GM12878 (cell line): ENCODE measurements at regions not wholly inside any gene's neighbourhood (a gene's known extent, or its start where the extent isn't known, plus 50 kb on each side); places are given as distances from the start of the nearest gene placed in this dataset.

Experiments
- ATAC-seq: fragments of 200-7000 bp; cut with Tn5 transposase; 3 replicates; pipeline ENCODE4 v1.9.1; 2020; ENCODE audit warnings: mild to moderate bottlenecking, moderate library complexity
- BruUV-seq: library from RNA; stranded (reverse); fragments of 400-500 nt; replicated peaks from 2 replicates; lab custom pipeline; 2021; lab: Mats Ljungman, UMichigan
- CTCF ChIA-PET: fragments of 300-600 bp; sonication (Branson Sonifier 250); formaldehyde crosslinking; extraction: SDS; loops from one replicate; lab custom pipeline; 2021; ENCODE audit warnings: inconsistent platforms; lab: Yijun Ruan, JAX
- POLR2A ChIA-PET: fragments of 350-600 bp; formaldehyde crosslinking; extraction: SDS; loops from one replicate; lab custom pipeline; 2021; ENCODE audit warnings: inconsistent platforms; lab: Charles Lee
- RAD21 ChIA-PET: fragments of 300-600 bp; sonication (Branson Sonifier 250); formaldehyde crosslinking; loops from one replicate; lab custom pipeline; 2023; ENCODE audit warnings: antibody characterized with exemption; ENCODE audit not compliant: unreplicated experiment; lab: Charles Lee
- SMC1A ChIA-PET: fragments of 300-600 bp; sonication (Branson Sonifier 250); formaldehyde crosslinking; loops from one replicate; lab custom pipeline; 2023; ENCODE audit not compliant: unreplicated experiment, uncharacterized antibody; lab: Charles Lee
- DNase-seq: peaks from one replicate; pipeline ENCODE4 v3.0.0-alpha.2; 2011; ENCODE audit warnings: low read depth, low spot score
- FAIRE-seq: peaks from 3 replicates; lab custom pipeline; 2011; peaks lifted over from hg19 to GRCh38; lab: Jason Lieb, UNC
- H2AFZ ChIP-seq: 2 replicates; pipeline ENCODE4 v1.6.0; 2011; ENCODE audit warnings: low read depth, low read length, control low read depth; ENCODE audit not compliant: control insufficient read depth
- H3K27ac ChIP-seq: 2 replicates; pipeline ENCODE4 v1.5.1; 2011; ENCODE audit warnings: control low read depth; ENCODE audit not compliant: control insufficient read depth, insufficient read depth
- H3K27me3 ChIP-seq, 2 experiments: replicated peaks in 1 of 2; 2 replicates each; pipeline versions ENCODE4 v1.6.0 to v1.6.1; 2011; ENCODE audit warnings: low read length in 1 of 2; ENCODE audit not compliant: control insufficient read depth in 2 of 2, insufficient read depth in 2 of 2
- H3K36me3 ChIP-seq, 2 experiments: 2 replicates each; pipeline ENCODE4 v1.5.1; 2011; ENCODE audit warnings: low read length in 1 of 2; ENCODE audit not compliant: control insufficient read depth in 2 of 2, insufficient read depth in 2 of 2
- H3K4me1 ChIP-seq: 2 replicates; pipeline ENCODE4 v1.6.1; 2011; ENCODE audit warnings: mild to moderate bottlenecking, low read length, moderate library complexity, mixed read lengths; ENCODE audit not compliant: control insufficient read depth, insufficient read depth
- H3K4me2 ChIP-seq: 2 replicates; pipeline ENCODE4 v1.6.0; 2011; ENCODE audit warnings: control low read depth; ENCODE audit not compliant: control insufficient read depth, insufficient read depth
- H3K4me3 ChIP-seq: fragments of 200-600 bp; sonication (generic); 2 replicates; pipeline ENCODE4 v1.5.1; 2016
- H3K79me2 ChIP-seq: 2 replicates; pipeline ENCODE4 v1.6.0; 2011; ENCODE audit warnings: low read length; ENCODE audit not compliant: control insufficient read depth, insufficient read depth
- H3K9ac ChIP-seq: 2 replicates; pipeline ENCODE4 v1.8.0; 2011; ENCODE audit warnings: low read length, control low read depth, mixed read lengths; ENCODE audit not compliant: control insufficient read depth, insufficient read depth
- H3K9me3 ChIP-seq: replicated peaks from 3 replicates; pipeline ENCODE4 v1.5.1; 2011; ENCODE audit warnings: mild to moderate bottlenecking, low read length; ENCODE audit not compliant: control insufficient read depth, insufficient read depth
- H4K20me1 ChIP-seq: 2 replicates; pipeline ENCODE4 v1.6.0; 2011; ENCODE audit not compliant: control insufficient read depth, insufficient read depth
- BCL11A ChIP-seq: IDR thresholded peaks from 2 replicates; pipeline ENCODE4 v1.6.1; 2011; ENCODE audit warnings: low read depth, low read length
- BHLHE40 ChIP-seq, 2 experiments: fragments of 450-650 bp in 1 of 2; IDR thresholded peaks; 2 replicates each; pipeline ENCODE4 v1.6.1; 2011 to 2017; ENCODE audit warnings: low read depth in 2 of 2, borderline replicate concordance in 1 of 2, improper control_type of control experiment in 1 of 2, low read length in 1 of 2, mild to moderate bottlenecking in 1 of 2
- EED ChIP-seq: sonication (generic); IDR thresholded peaks from 2 replicates; pipeline ENCODE4 v1.6.1; 2016; ENCODE audit warnings: antibody characterized with exemption, low read depth
- FOS ChIP-seq: IDR thresholded peaks from 3 replicates; pipeline ENCODE4 v1.6.1; 2011; ENCODE audit warnings: borderline replicate concordance; ENCODE audit not compliant: insufficient read length; ENCODE audit errors: extremely low read depth
- JUND ChIP-seq: IDR thresholded peaks from 2 replicates; pipeline ENCODE4 v1.6.1; 2012; ENCODE audit warnings: low read depth, mild to moderate bottlenecking, low read length, improper control_type of control experiment, moderate library complexity
- PRDM15 ChIP-seq: fragments of 450-650 bp; formaldehyde crosslinking; IDR thresholded peaks from 2 replicates; pipeline ENCODE4 v1.4.0; 2020; ENCODE audit warnings: mild to moderate bottlenecking, moderate library complexity
- RELA ChIP-seq: fragments of 450-650 bp; IDR thresholded peaks from 2 replicates; pipeline ENCODE4 v1.8.0; 2014; ENCODE audit warnings: borderline replicate concordance; ENCODE audit not compliant: partially characterized antibody
- SREBF2 ChIP-seq: IDR thresholded peaks from 2 replicates; pipeline ENCODE4 v1.6.1; 2012; ENCODE audit warnings: mild to moderate bottlenecking, low read length
- STAT1 ChIP-seq: fragments of 450-650 bp; conservative IDR thresholded peaks from 2 replicates; pipeline ENCODE4 v1.6.1; 2014; ENCODE audit warnings: antibody characterized with exemption, mild to moderate bottlenecking
- STAT3 ChIP-seq: IDR thresholded peaks from 2 replicates; pipeline ENCODE4 v1.6.1; 2011; ENCODE audit warnings: low read depth, low read length, improper control_type of control experiment
- TARDBP ChIP-seq: IDR thresholded peaks from 2 replicates; pipeline ENCODE4 v1.6.1; 2016; ENCODE audit warnings: borderline replicate concordance
- TCF7 ChIP-seq: IDR thresholded peaks from 2 replicates; pipeline ENCODE4 v1.6.1; 2014; ENCODE audit warnings: antibody characterized with exemption, borderline replicate concordance
- ZZZ3 ChIP-seq: IDR thresholded peaks from 2 replicates; pipeline ENCODE4 v1.6.1; 2011; ENCODE audit warnings: low read depth; ENCODE audit not compliant: control insufficient read depth, insufficient read length
- WGBS: methylation state at CpG from one replicate; pipeline ENCODE4 v1.1.6; 2016; ENCODE audit warnings: low lambda C conversion rate; ENCODE audit not compliant: insufficient replicate concordance, insufficient coverage; ENCODE audit errors: missing lambda C conversion rate; 5-methylcytosine and 5-hydroxymethylcytosine counted together
- in situ Hi-C: fragments of 300-500 bp; cut with MboI; formaldehyde crosslinking; loops from 9 replicates; pipeline ENCODE4 v1.14.3; 2018; ENCODE audit warnings: mixed read lengths
- intact Hi-C: fragments of 100-400 bp; cut with micrococcal nuclease; formaldehyde crosslinking; loops from one replicate; pipeline ENCODE4 v1.14.2; 2022; ENCODE audit not compliant: unreplicated experiment
- TF ChIP-seq, protein P1 (sequence below): fragments of 450-650 bp; IDR thresholded peaks from 2 replicates; pipeline ENCODE4 v1.6.1; 2016; ENCODE audit warnings: mild to moderate bottlenecking, moderate library complexity, borderline replicate concordance
- TF ChIP-seq, protein P2 (sequence below): fragments of 450-650 bp; IDR thresholded peaks from 2 replicates; pipeline ENCODE4 v1.6.1; 2017; ENCODE audit warnings: mild to moderate bottlenecking

- ChIA-PET POLR2A (no interaction called here), CTCF (no interaction called here), SMC1A (no interaction called here), RAD21 (no interaction called here)
- ATAC-seq (no peak), FAIRE-seq (no peak), DNase-seq (no peak)
- H3K9ac ChIP-seq = no peak overlapping the region
- in situ Hi-C loops (no loop called here), intact Hi-C loops (no loop called here)
- H2AFZ ChIP-seq = no peak overlapping the region
- WGBS = 51% methylated on average over 10 of the region's 20 CpGs
- no TSS peak for BruUV-seq
- no peaks in the 10 kb centered on the region; the same call in 1 of the 2 replicates for H4K20me1 ChIP-seq
- no peaks in the 10 kb centered on the region; a peak in 1 of 4 replicates for H3K27me3 ChIP-seq
- no peak overlapping the region for H3K27ac ChIP-seq
- H3K36me3 ChIP-seq = no peaks in the 10 kb centered on the region
- no peaks in the 10 kb centered on the region for H3K4me1 ChIP-seq
- no peak overlapping the region for H3K4me3 ChIP-seq
- H3K4me2 ChIP-seq = no peak overlapping the region
- no peaks in the 10 kb centered on the region; the same call in 2 of the 3 replicates for H3K9me3 ChIP-seq
- no peaks in the 10 kb centered on the region for H3K79me2 ChIP-seq
- no peak for TF ChIP-seq RELA
- no peak for TF ChIP-seq BCL11A
- no peak for TF ChIP-seq PRDM15
- no peak for TF ChIP-seq EED
- TF ChIP-seq TARDBP = no peak
- TF ChIP-seq FOS = no peak
- TF ChIP-seq JUND = no peak
- no peak for TF ChIP-seq STAT3
- TF ChIP-seq, protein P1, sequence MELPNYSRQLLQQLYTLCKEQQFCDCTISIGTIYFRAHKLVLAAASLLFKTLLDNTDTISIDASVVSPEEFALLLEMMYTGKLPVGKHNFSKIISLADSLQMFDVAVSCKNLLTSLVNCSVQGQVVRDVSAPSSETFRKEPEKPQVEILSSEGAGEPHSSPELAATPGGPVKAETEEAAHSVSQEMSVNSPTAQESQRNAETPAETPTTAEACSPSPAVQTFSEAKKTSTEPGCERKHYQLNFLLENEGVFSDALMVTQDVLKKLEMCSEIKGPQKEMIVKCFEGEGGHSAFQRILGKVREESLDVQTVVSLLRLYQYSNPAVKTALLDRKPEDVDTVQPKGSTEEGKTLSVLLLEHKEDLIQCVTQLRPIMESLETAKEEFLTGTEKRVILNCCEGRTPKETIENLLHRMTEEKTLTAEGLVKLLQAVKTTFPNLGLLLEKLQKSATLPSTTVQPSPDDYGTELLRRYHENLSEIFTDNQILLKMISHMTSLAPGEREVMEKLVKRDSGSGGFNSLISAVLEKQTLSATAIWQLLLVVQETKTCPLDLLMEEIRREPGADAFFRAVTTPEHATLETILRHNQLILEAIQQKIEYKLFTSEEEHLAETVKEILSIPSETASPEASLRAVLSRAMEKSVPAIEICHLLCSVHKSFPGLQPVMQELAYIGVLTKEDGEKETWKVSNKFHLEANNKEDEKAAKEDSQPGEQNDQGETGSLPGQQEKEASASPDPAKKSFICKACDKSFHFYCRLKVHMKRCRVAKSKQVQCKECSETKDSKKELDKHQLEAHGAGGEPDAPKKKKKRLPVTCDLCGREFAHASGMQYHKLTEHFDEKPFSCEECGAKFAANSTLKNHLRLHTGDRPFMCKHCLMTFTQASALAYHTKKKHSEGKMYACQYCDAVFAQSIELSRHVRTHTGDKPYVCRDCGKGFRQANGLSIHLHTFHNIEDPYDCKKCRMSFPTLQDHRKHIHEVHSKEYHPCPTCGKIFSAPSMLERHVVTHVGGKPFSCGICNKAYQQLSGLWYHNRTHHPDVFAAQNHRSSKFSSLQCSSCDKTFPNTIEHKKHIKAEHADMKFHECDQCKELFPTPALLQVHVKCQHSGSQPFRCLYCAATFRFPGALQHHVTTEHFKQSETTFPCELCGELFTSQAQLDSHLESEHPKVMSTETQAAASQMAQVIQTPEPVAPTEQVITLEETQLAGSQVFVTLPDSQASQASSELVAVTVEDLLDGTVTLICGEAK = no peak
- TF ChIP-seq TCF7 = no peak
- TF ChIP-seq, protein P2, sequence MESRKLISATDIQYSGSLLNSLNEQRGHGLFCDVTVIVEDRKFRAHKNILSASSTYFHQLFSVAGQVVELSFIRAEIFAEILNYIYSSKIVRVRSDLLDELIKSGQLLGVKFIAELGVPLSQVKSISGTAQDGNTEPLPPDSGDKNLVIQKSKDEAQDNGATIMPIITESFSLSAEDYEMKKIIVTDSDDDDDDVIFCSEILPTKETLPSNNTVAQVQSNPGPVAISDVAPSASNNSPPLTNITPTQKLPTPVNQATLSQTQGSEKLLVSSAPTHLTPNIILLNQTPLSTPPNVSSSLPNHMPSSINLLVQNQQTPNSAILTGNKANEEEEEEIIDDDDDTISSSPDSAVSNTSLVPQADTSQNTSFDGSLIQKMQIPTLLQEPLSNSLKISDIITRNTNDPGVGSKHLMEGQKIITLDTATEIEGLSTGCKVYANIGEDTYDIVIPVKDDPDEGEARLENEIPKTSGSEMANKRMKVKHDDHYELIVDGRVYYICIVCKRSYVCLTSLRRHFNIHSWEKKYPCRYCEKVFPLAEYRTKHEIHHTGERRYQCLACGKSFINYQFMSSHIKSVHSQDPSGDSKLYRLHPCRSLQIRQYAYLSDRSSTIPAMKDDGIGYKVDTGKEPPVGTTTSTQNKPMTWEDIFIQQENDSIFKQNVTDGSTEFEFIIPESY = no peak
- no peak for TF ChIP-seq STAT1
- no peak for TF ChIP-seq SREBF2
- no peak for TF ChIP-seq ZZZ3
- TF ChIP-seq BHLHE40 (IDR thresholded peaks at IDR 0.05; ENCODE audit: borderline replicate concordance in 1 of 2, low read depth in 2 of 2, low read length in 1 of 2) = no peak
These were observed 118.1 kb downstream of the CEBPB start for GRCh38 chr20:50308513-50309279.
